Spleen (tissue), 7 donors: ENCODE measurements at regions not wholly inside any gene's neighbourhood (a gene's known extent, or its start where the extent isn't known, plus 50 kb on each side); places are given as distances from the start of the nearest gene placed in this dataset.

Source experiments
- CTCF ChIP-seq, 11 experiments: fragments of 200-600 bp in 7 of 11; fragments of 450-650 bp in 4 of 11; sonication (generic) in 4 of 11; IDR thresholded peaks in 8 of 11; conservative IDR thresholded peaks in 3 of 11; 1 replicate in 7 of 11; 2 replicates in 4 of 11; pipeline versions ENCODE4 v1.4.0 to v1.8.0; 2016 to 2021; ENCODE audit warnings: antibody characterized with exemption in 11 of 11, inconsistent platforms in 4 of 11, mild to moderate bottlenecking in 1 of 11
- POLR2A ChIP-seq, 3 donors: fragments of 450-650 bp; IDR thresholded peaks; one replicate each; pipeline ENCODE4 v1.5.1; 2017; ENCODE audit warnings: antibody characterized with exemption in 3 of 3, mild to moderate bottlenecking in 1 of 3
- donor health status: DM: no; HTN: no; CAD: no; lungs with moderate emphysema.
- donor health status: DM: no; HTN: no; CAD: no.
- donor health status: DM: no; HTN: no; CAD: no.

- no peak for TF ChIP-seq CTCF (IDR thresholded peaks at IDR 0.05 in 8 of 11, conservative IDR thresholded peaks at IDR 0.05 in 3 of 11)
- no peak for TF ChIP-seq POLR2A (IDR thresholded peaks at IDR 0.05)
Measured at GRCh38 chr13:58908019-58908679, 1255.6 kb downstream of the DIAPH3 start.
